GM18873 (cell line): ENCODE measurements at regions not wholly inside any gene's neighbourhood (a gene's known extent, or its start where the extent isn't known, plus 50 kb on each side); places are given as distances from the start of the nearest gene placed in this dataset.
"Not testable (repeated sequence)": the region's sequence is repeated elsewhere in the genome, so short reads cannot be mapped to it uniquely, and the experiment has no call there.

Experiments used
- ATAC-seq: cut with Tn5 transposase; IDR thresholded peaks from one replicate; pipeline ENCODE4 v1.9.1; 2021; ENCODE audit warnings: mild to moderate bottlenecking, moderate library complexity, moderate number of reproducible peaks; ENCODE audit not compliant: unreplicated experiment, low FRiP score

DNA sequence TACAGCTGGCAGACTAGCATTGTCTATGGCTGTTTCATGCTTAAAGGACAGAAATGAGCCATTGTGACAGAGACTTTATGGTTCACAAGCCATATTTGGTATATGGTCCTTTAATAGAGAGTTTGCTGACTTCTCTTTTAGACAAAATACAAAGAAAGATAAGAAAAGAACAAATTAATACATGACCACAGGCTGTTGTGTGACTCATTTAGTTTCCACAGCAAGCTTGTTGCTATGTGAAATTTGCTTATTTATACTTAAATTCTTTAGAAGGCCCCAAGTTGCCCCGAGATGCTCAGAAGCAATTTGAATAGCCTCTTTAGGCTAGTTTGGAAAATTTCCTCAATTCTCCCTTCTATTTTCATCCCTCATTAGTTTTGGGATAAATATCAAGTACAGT, 315.3 kb upstream of the RPS23 start:
- no peak for ATAC-seq

DNA sequence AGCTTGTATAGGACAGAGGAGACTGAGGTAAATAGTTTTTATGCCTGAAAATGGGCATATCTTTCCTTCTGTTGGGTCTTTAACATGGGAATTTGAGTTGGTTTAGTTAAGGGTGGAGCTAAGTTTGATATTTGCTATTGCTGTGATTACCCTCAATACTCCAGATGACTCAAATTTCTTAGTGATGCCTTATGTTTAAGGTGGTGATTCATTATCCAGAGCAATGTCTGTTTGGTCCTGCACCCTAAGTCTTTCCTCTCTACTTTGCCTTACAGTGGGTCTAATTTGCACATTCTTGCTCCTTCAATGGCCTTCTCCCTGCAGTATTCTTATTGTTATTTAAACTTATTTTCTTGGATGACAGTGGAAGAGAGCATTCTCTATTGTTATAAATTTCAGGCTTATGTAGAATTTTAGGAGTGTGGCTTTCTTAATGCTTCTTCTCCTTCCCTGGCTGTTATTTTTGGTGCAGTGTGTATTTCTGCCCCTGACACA, 312.9 kb upstream of the RPS23 start:
- ATAC-seq, result no peak

DNA sequence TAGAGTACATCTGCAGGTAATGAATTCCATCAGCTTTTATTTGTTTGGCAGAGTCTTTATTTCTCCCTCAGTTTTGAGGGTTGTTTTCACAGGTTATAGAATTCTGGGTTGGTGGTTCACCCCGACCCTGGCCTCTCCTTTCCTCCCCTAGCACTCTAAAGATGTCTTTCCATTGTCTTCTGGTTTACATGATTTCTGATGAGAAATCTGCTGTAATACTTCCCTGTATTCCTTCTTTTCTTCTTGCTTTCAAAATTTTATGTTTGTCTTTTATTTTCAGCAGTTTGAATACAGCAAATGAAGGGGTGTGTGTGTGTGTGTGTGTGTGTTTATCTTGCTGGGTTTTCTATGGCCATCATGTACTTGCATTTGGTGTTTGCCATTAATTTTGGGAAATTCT, 312.0 kb upstream of the RPS23 start:
- ATAC-seq, result no peak

DNA sequence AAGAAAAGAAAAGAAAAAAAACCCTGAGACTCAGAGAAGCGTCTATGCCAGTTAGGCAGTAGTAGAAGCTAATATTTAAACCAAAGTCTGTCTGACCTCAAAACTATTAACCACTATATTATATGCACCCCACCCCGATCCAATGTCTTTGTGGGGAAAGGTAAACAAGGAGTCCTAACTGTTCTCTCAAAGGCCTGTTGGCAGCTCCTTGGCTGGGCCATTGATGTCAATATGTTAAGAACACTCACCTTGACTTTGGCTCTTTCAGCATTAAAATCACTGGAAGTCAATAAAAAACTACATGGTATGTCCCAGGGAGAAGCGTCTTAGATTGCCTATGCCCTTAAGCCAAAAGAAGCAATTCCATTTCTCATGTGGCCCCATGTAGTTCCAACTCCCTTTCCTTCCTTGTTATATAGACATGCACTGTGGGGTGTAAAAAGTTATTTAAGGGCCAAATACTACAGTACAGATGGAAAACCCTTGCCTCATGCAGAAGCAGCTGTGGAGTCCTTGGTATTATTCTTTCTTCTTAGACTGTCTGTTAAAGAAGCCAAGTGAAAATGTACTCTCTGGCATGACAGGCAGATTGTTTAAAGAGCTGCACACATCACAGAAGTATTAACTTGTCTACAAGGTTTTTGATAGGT, 308.6 kb upstream of the RPS23 start:
- ATAC-seq, result no peak

DNA sequence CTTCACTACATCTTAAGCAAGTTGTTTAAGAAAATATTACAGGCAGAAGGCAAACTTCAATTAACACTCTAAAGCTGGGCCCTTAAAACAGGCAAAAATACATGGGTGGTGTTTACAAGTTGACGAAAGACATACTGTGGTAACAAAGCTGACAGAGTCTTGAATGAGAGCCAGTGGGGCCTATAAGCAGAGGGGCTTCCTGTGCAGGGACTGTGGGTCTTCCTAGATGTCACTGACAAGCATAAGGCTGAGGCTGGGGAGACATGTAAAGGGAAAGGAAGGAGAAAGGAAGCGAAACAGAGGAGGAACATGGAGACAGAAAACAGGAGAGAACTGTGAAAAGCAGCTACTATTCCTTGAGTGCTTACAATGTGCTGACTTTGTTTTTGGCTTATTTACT, 308.0 kb upstream of the RPS23 start:
- ATAC-seq, result no peak

DNA sequence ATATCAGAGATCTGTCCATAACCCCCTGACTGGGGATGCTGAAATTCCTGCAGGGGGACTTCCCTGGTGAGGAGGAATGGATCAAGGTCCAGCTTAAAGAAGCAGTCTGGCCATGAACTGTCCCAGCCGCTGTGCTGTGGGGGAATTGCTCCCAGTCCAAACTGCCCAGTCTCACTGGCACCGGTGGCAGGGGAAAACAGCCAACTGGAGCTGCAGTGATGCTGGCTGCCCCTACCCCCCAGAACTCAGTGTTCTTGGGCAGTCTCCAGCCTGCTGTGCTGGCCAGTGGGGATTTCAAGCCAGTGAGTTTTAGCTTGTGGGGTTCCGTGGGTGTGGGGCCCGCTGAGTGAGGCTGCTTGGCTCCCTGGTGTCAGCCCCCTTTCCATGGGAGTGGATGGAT, 306.5 kb upstream of the RPS23 start:
- ATAC-seq, result no peak

DNA sequence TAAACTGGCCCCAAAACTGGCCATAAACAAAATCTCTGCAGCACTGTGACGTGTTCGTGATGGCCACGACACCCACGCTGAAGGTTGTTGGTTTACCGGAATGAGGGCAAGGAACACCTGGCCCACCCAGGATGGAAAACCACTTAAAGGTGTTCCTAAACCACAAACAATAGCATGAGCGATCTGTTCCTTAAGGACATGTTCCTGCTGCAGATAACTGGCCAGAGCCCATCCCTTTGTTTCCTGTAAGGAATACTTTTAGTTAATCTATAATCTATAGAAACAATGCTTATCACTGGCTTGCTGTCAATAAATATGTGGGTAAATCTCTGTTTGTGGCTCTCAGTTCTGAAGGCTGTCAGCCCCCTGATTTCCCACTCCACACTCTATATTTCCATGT, 305.2 kb upstream of the RPS23 start:
- ATAC-seq, result not testable (repeated sequence)

DNA sequence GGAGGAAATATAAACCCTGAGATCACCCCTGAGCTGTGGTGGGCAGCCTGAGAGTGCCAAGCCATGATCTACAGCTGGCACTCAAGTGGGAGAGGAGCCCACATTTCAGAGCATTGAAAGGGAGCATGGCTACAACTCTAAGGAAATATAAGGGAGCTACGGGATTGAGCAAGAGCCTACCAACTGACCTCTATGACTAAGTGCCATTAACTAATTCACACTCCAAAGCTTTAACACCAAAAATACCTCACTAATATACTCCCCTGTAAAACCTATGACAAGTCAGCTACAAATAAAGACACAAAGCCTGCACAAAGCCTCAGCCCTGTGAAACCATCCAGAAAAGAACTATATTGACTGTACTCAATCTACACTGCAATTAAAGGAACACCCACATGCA, 286.8 kb upstream of the RPS23 start:
- no peak for ATAC-seq

DNA sequence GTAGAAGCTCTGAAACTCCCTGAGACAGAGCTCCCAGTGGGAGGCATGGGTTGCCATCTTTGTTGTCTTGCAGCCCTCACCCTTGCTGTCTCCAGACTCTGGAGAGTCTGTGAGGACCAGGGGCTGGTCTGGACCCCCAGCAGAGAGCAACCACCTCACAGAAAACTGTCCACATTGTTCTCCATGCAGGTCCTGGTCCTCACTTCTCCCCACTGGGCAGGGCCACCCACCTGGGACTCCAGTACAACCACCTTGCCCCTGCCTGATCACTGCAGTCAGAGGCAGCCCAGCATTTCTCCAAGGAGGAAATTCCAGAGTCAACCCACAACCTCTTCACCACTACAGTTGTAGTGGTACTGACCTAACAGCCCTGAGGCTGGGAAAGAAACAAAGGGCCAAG, 285.6 kb upstream of the RPS23 start:
- ATAC-seq, result no peak

DNA sequence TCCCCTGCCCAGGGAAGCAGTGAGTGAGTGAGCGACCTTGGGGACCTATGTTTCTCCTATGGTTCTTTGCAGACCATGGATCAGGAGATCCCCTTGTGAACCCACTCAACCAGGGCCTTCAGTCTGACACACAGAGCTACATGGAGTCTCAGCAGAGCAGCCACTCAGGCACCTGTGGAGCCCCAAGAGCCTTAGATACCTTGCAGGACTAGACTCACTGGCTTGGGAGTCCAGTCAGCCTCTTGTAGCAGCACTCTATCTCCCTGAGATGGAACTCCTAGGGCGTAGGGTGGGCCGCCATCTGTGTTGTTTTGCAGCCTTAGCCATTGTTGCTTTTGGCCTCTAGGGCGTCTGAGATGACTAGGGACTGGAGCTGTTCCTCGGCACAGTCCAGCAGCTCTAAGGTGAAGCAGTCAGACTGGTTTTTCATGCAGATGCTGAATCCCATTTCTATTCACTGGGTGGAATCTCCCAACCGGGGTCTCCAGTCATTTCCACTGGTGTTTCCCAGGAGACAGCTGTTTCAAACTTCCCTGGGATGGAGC, 284.6 kb upstream of the RPS23 start:
- ATAC-seq, result no peak

DNA sequence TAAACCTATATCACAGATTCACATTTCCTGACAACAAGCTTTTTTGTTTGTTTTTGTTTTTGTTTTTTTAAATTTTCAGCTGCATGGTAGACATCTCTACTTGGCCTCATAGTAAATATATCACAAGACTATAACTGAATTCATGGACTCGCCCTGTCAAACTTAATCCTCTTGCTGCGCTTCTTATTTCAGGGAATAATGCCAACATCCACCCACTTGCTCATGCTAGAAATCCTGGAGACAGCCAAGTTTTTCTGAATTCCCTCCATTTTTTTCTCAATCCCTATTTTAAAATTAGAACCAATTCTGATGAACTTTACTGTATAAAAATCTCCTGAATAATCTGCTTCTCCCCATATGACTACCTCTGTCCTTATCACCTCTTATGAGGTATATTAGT, 283.6 kb upstream of the RPS23 start:
- ATAC-seq, result no peak

DNA sequence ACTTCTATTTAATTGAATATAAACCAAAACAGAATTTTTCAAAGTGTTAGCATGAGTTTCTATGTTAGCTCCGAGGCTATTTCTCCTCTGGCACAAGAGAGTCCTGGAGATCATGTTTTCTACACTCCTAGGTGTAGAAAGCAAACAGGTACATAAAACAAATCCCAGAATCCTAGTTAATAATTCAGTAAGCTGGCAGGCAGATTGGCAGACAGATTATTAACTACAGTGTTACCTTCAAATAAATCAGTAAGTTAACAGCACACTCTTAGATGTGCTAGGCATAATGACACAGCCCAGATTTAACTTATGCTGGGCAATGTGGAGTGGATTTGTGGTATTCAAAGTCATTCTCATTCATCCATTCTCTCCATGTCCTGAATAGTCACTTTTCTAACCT, 282.8 kb upstream of the RPS23 start:
- no peak for ATAC-seq

DNA sequence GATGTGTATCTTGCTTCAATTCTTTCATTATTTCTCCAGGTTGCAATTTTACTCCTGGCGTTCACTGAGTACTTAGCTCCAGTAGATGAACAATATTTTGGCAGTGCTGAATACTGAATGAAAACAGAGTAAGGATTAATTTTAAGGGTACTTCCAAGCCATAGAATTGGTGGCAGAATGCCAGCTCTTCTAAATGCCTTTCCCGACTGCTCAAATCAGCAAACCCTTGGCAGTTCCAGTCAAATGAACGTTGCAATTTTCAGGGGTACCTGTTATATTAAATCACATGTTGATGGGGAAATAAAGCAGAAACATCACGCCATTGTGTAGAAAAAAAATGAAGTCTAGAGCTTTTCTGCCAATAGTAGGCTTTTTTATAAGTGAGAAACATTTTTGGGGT, 282.4 kb upstream of the RPS23 start:
- no peak for ATAC-seq

DNA sequence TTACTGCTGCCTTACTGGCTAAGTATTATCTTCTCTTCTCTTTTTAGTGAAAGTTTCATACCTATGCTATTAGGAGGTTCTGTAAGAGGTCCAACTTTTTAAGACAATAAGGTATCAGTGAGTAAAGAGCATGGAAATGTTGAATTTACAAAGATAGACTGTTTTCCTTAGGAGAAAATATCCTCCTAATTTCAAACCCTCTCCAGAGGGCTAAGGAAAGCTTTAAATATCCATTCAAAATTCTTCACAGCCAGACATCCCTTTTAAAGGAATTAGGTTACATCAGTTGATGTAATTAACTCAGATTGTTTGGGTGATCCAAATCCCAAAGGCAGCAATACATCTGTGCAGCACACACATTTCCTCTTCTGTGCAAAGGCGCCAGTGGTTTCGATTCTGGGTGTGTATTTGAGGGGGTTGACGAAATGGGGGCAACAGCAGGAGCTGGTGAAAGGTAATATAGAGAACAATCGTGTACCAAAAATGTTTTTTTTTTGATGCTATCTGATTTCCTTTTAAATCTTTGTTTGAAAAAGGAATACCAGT, 273.8 kb upstream of the RPS23 start:
- ATAC-seq, result no peak

DNA sequence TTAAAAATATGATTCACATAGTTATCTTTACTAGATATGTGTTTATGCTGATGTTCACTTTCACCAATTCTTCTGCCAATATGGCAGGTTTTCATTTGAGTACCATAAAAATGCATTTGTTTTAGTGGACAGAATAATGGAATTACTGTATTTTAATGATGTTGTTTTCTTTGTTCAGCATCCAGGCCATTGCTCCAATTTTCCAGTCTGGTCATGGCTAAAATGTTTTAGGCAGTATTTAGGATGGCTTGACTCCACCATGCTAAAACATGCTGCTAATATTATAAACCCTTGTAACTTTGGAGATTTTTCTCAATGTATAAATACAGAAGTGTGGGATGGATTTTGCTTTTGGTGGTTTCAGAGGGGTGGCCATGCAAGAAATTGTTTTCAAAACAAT, 273.0 kb upstream of the RPS23 start:
- ATAC-seq, result no peak

DNA sequence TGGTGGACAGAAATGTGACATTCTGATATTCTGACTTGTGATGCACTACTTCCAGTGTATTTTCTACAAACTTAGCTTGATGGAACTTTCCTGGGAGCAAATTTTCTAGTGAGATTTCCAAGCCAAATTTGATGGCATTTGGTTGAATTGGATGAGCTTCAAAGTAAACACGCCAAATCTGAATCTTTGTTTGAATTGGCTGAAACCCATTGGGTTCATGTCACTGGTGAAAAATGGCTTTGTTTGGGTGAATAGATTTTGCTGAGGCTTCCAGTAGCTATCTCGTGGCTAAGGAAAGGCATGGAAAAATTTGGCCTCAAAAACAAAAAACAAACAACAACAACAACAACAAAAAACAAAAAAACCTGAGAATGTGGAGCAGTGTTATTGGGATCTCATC, 271.1 kb upstream of the RPS23 start:
- no peak for ATAC-seq

DNA sequence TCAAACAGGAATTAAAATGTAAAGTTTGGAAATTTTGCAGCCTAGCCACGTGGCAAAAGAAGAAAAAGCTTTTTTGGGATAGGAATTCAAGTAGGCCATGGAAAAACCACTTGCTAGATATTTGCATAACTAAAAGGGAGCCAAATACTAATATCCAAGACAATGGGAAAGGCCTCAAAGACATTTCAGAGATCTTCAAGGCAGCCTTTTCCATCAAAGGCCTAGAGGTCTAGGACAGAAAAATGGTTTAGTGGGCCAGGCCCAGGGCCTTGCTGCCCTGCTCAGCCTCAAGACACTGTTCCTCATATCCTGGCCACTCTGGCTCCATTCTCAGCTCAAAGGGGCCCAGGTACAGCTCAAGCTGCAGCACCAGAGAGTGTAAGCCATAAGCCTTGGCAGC, 265.9 kb upstream of the RPS23 start:
- no peak for ATAC-seq

DNA sequence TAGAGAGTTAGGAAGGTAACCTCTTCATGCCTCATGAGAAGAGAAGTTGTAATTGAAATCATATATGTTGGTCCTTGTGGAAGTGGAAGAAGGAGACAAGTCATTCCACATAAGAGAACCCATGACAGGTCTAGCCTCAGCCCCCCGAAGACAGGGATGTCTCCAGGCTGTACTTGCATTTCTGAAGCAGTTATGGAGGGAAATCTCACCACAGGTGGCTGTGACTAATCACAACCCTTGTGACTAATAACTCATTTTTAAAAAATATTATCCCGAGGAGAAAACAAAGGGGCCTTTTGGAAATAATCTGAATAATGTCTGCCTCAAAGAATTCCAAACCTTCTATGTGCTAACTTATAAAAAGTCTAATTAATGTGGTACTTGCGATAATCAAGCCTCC, 262.1 kb upstream of the RPS23 start:
- no peak for ATAC-seq

DNA sequence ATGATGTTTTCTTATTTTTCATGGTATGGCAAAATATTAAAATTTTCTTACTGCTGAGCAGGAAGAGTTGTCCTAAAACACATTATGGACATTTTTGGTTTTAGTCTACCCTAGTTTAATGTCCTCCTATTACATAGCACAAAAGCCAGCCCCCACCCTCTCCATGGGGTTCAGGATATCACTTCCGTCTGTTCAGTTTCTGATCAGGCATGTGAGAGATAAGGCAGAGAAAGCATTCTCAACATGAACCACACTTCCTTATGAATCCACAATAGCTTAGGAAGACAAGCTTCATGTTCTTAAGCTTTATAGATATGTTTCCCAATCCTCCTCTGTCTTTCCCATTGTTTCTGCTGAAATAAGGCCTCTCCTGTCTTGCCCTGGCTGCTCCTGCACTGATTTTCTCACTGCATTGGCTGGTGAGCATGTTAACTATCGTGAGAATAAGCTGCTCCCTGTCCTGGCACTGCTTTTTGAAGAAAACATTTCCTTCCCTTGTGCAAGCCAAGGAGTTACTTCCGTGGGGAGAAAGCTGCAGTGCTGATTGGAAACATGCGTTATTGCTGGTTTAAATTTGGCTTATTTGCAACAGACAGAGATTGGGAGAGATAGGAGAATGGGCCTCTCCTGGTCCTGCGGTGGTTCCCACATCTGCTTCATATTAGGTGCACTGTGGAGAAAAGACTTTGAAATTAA, 260.3 kb upstream of the RPS23 start:
- no peak for ATAC-seq

DNA sequence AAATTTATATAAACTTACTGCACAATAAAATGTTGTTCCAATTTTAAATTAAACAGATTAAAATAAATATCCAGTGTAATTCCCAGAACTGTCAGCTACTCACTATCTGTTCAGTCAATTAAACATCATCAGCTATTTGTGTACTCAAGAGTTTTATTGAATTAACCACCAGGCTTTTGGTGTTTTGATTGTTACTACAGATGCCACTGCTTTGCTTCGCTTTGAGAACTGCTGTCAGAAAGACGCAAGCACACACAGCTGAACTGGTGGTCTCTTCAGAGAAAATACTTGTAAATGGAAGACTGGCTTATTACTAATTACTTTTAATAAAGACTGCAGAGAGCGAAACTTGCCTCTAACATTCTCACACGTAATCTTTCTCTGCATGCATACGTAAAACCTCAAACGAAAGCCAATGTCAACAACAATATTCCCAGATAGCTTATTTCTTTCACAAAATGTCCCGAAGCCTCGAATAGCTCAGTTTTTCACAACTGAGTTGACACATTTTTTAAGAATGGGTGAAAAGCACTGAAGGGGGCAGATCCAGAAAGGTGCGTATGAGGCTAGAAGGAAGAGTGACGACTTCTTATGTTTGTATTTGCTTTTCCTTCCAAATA, 259.6 kb upstream of the RPS23 start:
- no peak for ATAC-seq

DNA sequence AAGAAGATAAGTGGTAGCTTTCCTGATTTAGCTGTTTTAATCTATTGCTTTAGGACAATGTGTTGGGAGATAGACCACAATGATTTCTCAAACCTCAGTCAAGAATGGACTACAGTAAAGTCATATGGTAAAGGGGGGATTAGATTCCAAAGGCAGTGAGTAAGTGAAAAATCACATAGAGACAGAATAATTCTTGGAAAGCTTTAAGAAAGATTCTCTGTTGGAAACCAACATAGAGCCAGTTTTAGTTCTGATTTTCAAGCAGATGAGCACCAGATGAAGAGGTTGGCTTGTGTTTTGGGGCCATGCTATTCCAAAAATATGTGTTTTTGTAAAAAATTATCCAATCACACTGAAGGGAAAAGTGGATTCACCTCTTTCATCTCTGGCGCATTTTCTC, 256.8 kb upstream of the RPS23 start:
- ATAC-seq, result no peak
